ENCODE measurements at regions not wholly inside any gene's neighbourhood (a gene's known extent, or its start where the extent isn't known, plus 50 kb on each side); places are given as distances from the start of the nearest gene placed in this dataset.
"Not testable (repeated sequence)": the region's sequence is repeated elsewhere in the genome, so short reads cannot be mapped to it uniquely, and the experiment has no call there.

DNA sequence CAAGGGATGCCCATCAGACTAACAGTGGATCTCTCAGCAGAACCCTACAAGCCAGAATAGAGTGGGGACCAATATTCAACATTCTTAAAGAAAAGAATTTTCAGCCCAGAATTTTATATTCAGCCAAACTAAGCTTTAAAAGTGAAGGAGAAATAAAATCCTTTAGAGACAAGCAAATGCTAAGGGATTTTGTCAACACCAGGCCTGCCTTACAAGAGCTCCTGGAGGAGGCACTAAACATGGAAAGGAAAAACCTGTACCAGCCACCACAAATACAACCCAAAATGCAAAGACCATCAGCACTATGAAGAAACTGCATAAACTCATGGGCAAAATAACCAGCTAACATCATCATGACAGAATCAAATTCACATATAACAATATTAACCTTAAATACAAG, 640.6 kb downstream of the SLC16A7 start:
- DNase-seq (ENCODE audit: low read depth in 2 of 2): not testable (repeated sequence)

- DNase-seq (ENCODE audit: low read depth in 2 of 2): no peak
Measured at GRCh38 chr12:60240891-60241290, 645.1 kb downstream of the SLC16A7 start.

DNA sequence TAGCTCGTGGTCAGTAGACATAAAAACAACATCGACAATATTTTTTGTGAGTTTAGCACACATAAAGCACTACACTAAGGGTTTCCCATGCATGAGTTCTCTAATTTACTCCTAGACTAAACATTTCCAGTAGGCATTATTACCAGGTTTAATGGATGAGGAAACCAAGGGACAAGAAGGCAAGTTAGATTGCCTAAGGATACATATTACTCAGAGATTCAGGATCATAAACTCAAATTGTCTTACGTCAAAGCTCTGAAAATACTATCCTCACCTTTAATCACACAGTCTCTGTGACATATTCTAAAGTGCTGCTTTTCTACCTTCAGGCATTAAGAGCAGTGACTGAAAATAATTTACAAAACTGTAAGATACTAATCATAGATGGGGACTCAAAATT, 655.3 kb downstream of the SLC16A7 start:
- DNase-seq (ENCODE audit: low read depth in 2 of 2): no peak

GRCh38 chr12:60252359-60253096, 656.7 kb downstream of the SLC16A7 start:
- DNase-seq (ENCODE audit: low read depth in 2 of 2): no peak

- DNase-seq (ENCODE audit: low read depth in 2 of 2): no peak
Measured at GRCh38 chr12:60255044-60255443, 659.2 kb downstream of the SLC16A7 start.

- DNase-seq (ENCODE audit: low read depth in 2 of 2): no peak
Measured at GRCh38 chr12:60257063-60257462, 661.2 kb downstream of the SLC16A7 start.

GRCh38 chr12:60259225-60259624, 663.4 kb downstream of the SLC16A7 start:
- no peak for DNase-seq (ENCODE audit: low read depth in 2 of 2)

- DNase-seq (ENCODE audit: low read depth in 2 of 2): no peak
Measured at GRCh38 chr12:60262378-60262777, 666.5 kb downstream of the SLC16A7 start.

GRCh38 chr12:60263161-60263560, 667.3 kb downstream of the SLC16A7 start:
- no peak for DNase-seq (ENCODE audit: low read depth in 2 of 2)

DNA sequence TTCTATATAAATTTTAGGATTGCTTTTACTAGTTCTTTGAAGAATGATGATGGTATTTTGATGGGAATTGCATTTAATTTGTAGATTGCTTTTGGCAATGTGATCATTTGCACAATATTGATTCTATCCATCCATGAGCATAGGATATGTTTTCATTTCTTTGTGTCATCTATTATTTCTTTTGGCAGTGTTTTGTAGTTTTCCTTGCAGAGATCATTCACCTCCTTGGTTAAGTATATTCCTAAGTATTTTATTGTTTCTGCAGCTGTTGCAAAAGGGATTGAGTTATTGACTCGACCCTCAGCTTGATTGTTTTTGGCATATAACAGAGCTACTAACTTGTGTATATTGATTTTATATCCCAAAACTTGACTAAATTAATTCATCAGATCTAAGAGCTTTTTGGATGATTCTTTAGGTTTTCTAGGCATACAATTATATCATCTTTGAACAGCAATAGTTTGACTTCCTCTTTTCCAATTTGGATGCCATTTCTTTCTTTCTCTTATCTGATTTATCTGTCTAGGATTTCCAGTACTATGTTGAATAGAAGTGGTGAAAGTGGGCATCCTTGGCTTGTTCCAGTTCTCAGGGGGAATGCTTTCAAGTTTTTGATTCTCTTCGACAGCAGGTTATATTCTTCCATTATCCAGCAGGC, 668.1 kb downstream of the SLC16A7 start:
- DNase-seq (ENCODE audit: low read depth in 2 of 2): no peak

DNA sequence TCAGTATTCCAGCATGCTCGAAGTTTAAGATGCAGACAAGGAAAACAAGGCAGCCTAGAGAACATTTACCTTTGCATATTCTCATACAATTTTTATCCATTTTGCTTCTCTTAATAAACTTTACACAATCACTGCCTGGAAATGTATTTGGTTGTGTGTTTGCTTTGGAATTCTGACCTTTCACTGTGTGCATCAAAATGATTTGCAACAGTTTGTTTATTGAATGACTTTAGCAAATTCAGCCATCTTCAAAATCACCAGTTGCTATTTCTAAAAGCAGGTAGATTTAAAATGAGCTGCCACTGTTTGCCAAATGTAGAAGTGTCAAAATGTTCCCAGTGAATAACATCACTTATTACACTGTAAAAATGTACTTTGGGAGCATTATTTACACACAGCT, 669.9 kb downstream of the SLC16A7 start:
- DNase-seq (ENCODE audit: low read depth in 2 of 2): no peak

DNA sequence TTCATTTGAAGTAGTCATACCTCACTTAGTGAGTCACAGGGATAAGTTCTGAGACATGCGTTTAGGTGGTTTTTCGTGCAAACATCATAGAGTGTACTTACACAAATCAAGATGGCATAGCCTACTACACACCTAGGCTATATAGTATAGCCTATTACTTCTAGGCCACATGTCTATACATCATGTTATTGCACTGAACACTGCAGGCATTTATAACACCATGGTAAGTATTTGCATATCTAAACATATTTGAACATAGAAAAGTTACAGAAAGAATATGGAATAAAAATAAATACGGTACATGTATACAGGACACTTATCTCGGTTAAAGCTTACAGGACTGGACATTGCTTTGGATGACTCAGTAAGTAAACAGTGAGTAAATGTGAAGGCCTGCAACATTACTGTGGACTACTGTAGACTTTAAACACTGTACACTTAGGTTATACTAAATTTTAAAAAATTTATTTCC, 670.6 kb downstream of the SLC16A7 start:
- DNase-seq (ENCODE audit: low read depth in 2 of 2): no peak

GRCh38 chr12:60269611-60270269, 673.9 kb downstream of the SLC16A7 start:
- no peak for DNase-seq (ENCODE audit: low read depth in 2 of 2)

- no peak for DNase-seq (ENCODE audit: low read depth in 2 of 2)
Measured at GRCh38 chr12:60271816-60272215, 676.0 kb downstream of the SLC16A7 start.

- no peak for DNase-seq (ENCODE audit: low read depth in 2 of 2)
Measured at GRCh38 chr12:60278209-60278608, 682.4 kb downstream of the SLC16A7 start.

- no peak for DNase-seq (ENCODE audit: low read depth in 2 of 2)
Measured at GRCh38 chr12:60279221-60279620, 683.4 kb downstream of the SLC16A7 start.

DNA sequence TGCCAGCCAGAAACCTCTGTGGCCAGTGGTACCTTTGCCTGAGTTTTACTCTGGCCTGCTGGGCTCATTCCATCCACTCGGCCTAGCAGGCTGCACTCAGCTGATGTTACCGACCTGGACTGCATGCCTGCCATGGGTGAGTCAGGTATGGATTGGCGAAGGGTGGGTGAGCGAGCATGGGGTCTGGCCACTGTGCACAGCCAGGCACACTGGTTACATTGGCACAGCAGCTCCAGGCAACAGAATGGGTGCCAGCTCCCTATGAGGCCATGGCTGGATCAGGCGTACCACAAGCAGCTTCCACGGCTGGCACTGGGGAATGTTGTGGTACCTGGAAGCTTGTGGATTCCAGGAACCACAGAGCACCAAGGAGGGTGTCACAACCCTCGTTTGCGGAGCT, 685.7 kb downstream of the SLC16A7 start:
- no peak for DNase-seq (ENCODE audit: low read depth in 2 of 2)

- DNase-seq (ENCODE audit: low read depth in 2 of 2): no peak
Measured at GRCh38 chr12:60290532-60290931, 694.7 kb downstream of the SLC16A7 start.

DNA sequence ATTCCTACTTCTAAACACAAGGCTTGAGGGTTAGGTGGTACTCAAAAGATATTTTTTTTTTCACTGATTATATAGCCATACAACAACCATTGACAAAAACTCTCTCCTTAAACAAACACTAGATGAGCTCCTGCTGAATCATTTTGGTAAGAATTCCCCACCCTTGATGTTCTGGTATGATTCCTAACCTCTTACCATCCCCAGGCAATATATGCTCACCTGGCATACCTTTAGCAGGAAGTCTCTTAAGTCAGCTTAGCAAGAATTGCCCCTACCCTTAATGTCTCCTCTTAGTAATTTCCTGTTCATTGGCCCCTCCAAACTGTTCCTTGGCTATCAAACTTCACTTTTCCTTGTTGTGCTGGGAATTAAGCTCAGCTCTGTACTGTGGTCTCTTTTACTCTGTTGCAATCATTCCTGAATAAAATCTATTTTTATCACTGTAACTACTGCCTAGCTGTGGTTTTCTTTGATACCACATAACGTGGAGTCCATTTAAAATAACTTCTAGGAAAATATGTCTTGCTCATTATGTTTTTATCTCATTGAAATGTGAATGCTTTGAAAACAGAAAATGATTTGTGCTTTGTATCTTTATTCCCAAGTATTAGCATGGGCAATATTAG, 712.6 kb downstream of the SLC16A7 start:
- no peak for DNase-seq (ENCODE audit: low read depth in 2 of 2)

- DNase-seq (ENCODE audit: low read depth in 2 of 2): no peak
Measured at GRCh38 chr12:60311940-60312339, 716.1 kb downstream of the SLC16A7 start.

DNA sequence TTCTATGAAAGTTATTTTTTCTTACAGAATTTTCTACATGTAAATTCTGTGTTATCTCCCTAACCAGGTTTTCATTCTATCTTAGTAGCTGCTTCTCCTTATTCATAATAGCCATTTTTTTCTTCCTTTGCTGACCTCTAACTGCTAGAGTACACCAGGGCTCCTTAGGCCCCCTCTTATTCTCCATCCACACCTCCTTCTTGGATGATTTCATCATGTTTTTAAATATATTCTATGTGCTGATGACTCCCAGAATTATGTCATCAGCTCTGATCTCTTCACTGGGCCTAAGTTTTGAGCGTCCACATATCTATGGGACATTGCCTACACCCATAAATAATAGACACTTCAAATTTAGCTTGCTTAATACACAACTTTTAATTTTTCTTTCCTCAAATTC, 721.5 kb downstream of the SLC16A7 start:
- DNase-seq (ENCODE audit: low read depth in 2 of 2): no peak

- no peak for DNase-seq (ENCODE audit: low read depth in 2 of 2)
Measured at GRCh38 chr12:60324746-60325145, 728.9 kb downstream of the SLC16A7 start.

Measured in stimulated activated CD8-positive, alpha-beta memory T cell treated with anti-CD3 and anti-CD28 coated beads, Interleukin-15, amount 100 ng/mL, for 48 hours (primary cell).